K562 (cell line): ENCODE measurements at regions not wholly inside any gene's neighbourhood (a gene's known extent, or its start where the extent isn't known, plus 50 kb on each side); places are given as distances from the start of the nearest gene placed in this dataset.
A peak's percentile ranks its signal among the peaks of the same experiment; 100 is the strongest.

ENCODE experiments used
- AFF4 ChIP-seq: sonication (generic); formaldehyde crosslinking; IDR thresholded peaks from 2 replicates; pipeline ENCODE4 v1.8.0; 2023; ENCODE audit warnings: mild to moderate bottlenecking, missing genetic modification reagents
- ARNT ChIP-seq, 2 experiments: fragments of 450-650 bp; IDR thresholded peaks; 2 replicates each; pipeline ENCODE4 v1.6.1; 2016; ENCODE audit warnings: mild to moderate bottlenecking in 1 of 2
- ATF1 ChIP-seq, 2 experiments: fragments of 450-650 bp in 1 of 2; IDR thresholded peaks; 2 replicates each; pipeline ENCODE4 v1.6.1; 2016; ENCODE audit warnings: missing compliant biosample characterization in 1 of 2, missing genetic modification characterization in 1 of 2
- CREM ChIP-seq: IDR thresholded peaks from 2 replicates; pipeline ENCODE4 v1.6.1; 2014; ENCODE audit warnings: antibody characterized with exemption, low read depth
- DMBX1 ChIP-seq: fragments of 250-450 bp; sonication (Bioruptor Pico); IDR thresholded peaks from 2 replicates; pipeline ENCODE4 v1.8.0; 2022; ENCODE audit warnings: inconsistent platforms, mild to moderate bottlenecking, moderate library complexity, borderline replicate concordance
- HBP1 ChIP-seq: fragments of 450-650 bp; formaldehyde crosslinking; IDR thresholded peaks from 2 replicates; pipeline ENCODE4 v1.4.0; 2022; ENCODE audit warnings: missing genetic modification characterization
- ILK ChIP-seq: fragments of 450-650 bp; IDR thresholded peaks from 2 replicates; pipeline ENCODE4 v1.6.1; 2016; ENCODE audit warnings: missing genetic modification characterization, low read depth, mild to moderate bottlenecking, missing compliant biosample characterization, moderate library complexity, borderline replicate concordance
- NFATC3 ChIP-seq: fragments of 450-650 bp; IDR thresholded peaks from 2 replicates; pipeline ENCODE4 v1.6.1; 2017; ENCODE audit warnings: mild to moderate bottlenecking
- NR4A1 ChIP-seq, 2 experiments: fragments of 250-450 bp in 1 of 2; fragments of 450-650 bp in 1 of 2; sonication (Bioruptor Pico) in 1 of 2; IDR thresholded peaks; 2 replicates each; pipeline versions ENCODE4 v1.4.0 to v1.6.1; 2016 to 2020; ENCODE audit warnings: mild to moderate bottlenecking in 2 of 2, missing compliant biosample characterization in 1 of 2, missing genetic modification characterization in 1 of 2, moderate library complexity in 1 of 2
- TAF7 ChIP-seq: fragments of 450-650 bp; IDR thresholded peaks from 2 replicates; pipeline ENCODE4 v1.6.1; 2016; ENCODE audit warnings: missing genetic modification characterization, missing compliant biosample characterization
- ZFP36 ChIP-seq: fragments of 150-350 bp; IDR thresholded peaks from 2 replicates; pipeline ENCODE4 v1.6.1; 2018; ENCODE audit warnings: low read length, low read depth; ENCODE audit not compliant: partially characterized antibody
- ZNF586 ChIP-seq: fragments of 450-650 bp; formaldehyde crosslinking; conservative IDR thresholded peaks from 2 replicates; pipeline ENCODE4 v1.4.0; 2020; ENCODE audit warnings: mild to moderate bottlenecking, moderate library complexity
- ZNF609 ChIP-seq: sonication (generic); formaldehyde crosslinking; IDR thresholded peaks from 2 replicates; pipeline ENCODE4 v1.8.1; 2023; ENCODE audit warnings: missing genetic modification reagents, mild to moderate bottlenecking, borderline replicate concordance
- TF ChIP-seq, protein P1 (sequence below), 2 experiments: fragments of 450-650 bp; IDR thresholded peaks; 2 replicates each; pipeline ENCODE4 v1.6.1; 2016

DNA sequence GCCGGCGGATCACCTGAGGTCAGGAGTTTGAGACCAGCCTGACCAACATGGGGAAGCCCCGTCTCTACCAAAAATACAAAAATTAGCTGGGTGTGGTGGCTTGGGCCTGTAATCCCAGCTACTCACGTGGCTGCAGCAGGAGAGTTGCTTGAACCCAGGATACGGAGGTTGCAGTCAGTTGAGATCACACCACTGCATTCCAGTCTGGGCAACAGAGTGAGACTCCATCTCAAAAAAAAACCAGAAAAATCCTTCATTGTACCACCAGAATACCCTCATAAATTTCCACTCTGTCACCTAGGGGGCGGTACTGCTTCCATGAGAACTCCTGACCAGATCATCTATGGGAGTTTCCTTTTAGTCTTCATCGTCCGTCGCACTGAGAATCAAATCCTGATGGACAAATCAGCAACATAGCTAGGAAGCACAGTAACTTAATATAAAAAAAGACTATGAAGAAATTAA is 225.8 kb upstream of the KLF14 start (continued):
- no peak for TF ChIP-seq AFF4 (CRISPR knock-in tag)
- 0 out of 2 replicates have a peak, but pooled peaks have one; percentile 1 for TF ChIP-seq ILK (tag)
- no peak for TF ChIP-seq ATF1 (CRISPR knock-in tag; IDR thresholded peaks at IDR 0.05)
- peak; percentile 9; the same call in 1 of the 2 replicates for TF ChIP-seq ATF1 (tag; IDR thresholded peaks at IDR 0.05)
- no peak for TF ChIP-seq ZFP36
- TF ChIP-seq NFATC3, result no peak
- TF ChIP-seq ARNT (IDR thresholded peaks at IDR 0.05), result 0 out of 4 replicates have a peak, but pooled peaks of 1 of the 2 experiments have one; percentile 33
- TF ChIP-seq DMBX1, result peak; percentile 36; the same call in 1 of the 2 replicates
- TF ChIP-seq, protein P1, sequence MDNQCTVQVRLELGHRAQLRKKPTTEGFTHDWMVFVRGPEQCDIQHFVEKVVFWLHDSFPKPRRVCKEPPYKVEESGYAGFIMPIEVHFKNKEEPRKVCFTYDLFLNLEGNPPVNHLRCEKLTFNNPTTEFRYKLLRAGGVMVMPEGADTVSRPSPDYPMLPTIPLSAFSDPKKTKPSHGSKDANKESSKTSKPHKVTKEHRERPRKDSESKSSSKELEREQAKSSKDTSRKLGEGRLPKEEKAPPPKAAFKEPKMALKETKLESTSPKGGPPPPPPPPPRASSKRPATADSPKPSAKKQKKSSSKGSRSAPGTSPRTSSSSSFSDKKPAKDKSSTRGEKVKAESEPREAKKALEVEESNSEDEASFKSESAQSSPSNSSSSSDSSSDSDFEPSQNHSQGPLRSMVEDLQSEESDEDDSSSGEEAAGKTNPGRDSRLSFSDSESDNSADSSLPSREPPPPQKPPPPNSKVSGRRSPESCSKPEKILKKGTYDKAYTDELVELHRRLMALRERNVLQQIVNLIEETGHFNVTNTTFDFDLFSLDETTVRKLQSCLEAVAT (IDR thresholded peaks at IDR 0.05), result 0 out of 4 replicates have a peak, but pooled peaks of 1 of the 2 experiments have one; percentile 22
- TF ChIP-seq NR4A1 (CRISPR knock-in tag; IDR thresholded peaks at IDR 0.05), result no peak
- TF ChIP-seq NR4A1 (tag; IDR thresholded peaks at IDR 0.05), result peak; percentile 20; the same call in 1 of the 2 replicates
- no peak for TF ChIP-seq ZNF609
- no peak for TF ChIP-seq HBP1 (CRISPR knock-in tag)
- no peak for TF ChIP-seq ZNF586 (CRISPR knock-in tag)
- peak; percentile 36; the same call in 1 of the 2 replicates for TF ChIP-seq TAF7 (tag)
- TF ChIP-seq CREM, result 0 out of 2 replicates have a peak, but pooled peaks have one; percentile 30
